ENCODE measurements at regions not wholly inside any gene's neighbourhood (a gene's known extent, or its start where the extent isn't known, plus 50 kb on each side); places are given as distances from the start of the nearest gene placed in this dataset.

DNA sequence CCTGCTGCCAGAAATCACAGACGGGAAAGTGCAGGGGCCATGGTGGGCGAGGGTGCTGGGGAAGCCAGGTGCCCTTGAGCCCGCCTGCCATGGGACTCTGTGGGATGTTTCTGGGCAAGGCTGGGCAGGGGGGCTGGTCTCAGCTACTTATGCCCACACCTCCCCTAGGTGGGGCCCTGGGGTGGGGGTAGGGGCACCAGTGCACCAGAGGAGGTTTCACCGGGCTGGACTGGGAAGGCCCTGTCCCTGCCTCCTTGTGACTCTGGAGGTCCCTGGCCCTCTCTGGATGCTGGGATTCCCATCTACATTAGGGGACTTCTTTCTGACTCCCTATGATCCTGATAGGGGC is 75.2 kb upstream of the WNT11 start:
- TF ChIP-seq POLR2A (IDR thresholded peaks at IDR 0.05), result no peak
- TF ChIP-seq, protein P1, sequence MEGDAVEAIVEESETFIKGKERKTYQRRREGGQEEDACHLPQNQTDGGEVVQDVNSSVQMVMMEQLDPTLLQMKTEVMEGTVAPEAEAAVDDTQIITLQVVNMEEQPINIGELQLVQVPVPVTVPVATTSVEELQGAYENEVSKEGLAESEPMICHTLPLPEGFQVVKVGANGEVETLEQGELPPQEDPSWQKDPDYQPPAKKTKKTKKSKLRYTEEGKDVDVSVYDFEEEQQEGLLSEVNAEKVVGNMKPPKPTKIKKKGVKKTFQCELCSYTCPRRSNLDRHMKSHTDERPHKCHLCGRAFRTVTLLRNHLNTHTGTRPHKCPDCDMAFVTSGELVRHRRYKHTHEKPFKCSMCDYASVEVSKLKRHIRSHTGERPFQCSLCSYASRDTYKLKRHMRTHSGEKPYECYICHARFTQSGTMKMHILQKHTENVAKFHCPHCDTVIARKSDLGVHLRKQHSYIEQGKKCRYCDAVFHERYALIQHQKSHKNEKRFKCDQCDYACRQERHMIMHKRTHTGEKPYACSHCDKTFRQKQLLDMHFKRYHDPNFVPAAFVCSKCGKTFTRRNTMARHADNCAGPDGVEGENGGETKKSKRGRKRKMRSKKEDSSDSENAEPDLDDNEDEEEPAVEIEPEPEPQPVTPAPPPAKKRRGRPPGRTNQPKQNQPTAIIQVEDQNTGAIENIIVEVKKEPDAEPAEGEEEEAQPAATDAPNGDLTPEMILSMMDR (IDR thresholded peaks at IDR 0.05), result no peak

Data from thyroid gland (tissue), 4 donors.